ENCODE measurements at regions not wholly inside any gene's neighbourhood (a gene's known extent, or its start where the extent isn't known, plus 50 kb on each side); places are given as distances from the start of the nearest gene placed in this dataset.
"Not testable (repeated sequence)": the region's sequence is repeated elsewhere in the genome, so short reads cannot be mapped to it uniquely, and the experiment has no call there.

- DNase-seq = not testable (repeated sequence)
Observed at GRCh38 chr1:187616830-187617229, 788.1 kb downstream of the PLA2G4A start.

GRCh38 chr1:187617776-187618175 is 789.0 kb downstream of the PLA2G4A start:
- Mint-ChIP-seq H3K9me3 (peaks cover 14 to 31% (median 21%) of the 10 kb centered on the region in 5 donors), H3K27me3 (no peaks in the 10 kb centered on the region), H3K4me1 (no peaks in the 10 kb centered on the region), H3K36me3 (no peaks in the 10 kb centered on the region), H3K27ac (no peak overlapping the region), H3K4me3 (no peak overlapping the region)
- DNase-seq = no peak
- H3K27ac ChIP-seq (ENCODE audit: low read depth, low read length) = no peak overlapping the region
- H3K4me1 ChIP-seq (ENCODE audit: insufficient read depth, low read length) = no peaks in the 10 kb centered on the region
- peaks cover 4% of the 10 kb centered on the region for H3K9me3 ChIP-seq (ENCODE audit: low read length)
- no peaks in the 10 kb centered on the region for H3K27me3 ChIP-seq (ENCODE audit: insufficient read depth, low read length, poor library complexity, severe bottlenecking)
- ChIA-PET POLR2A (no interaction called here), CTCF (no interaction called here)
- no peaks in the 10 kb centered on the region for H3K36me3 ChIP-seq (ENCODE audit: insufficient read depth, low read length)
- no peak overlapping the region for H3K4me3 ChIP-seq (ENCODE audit: low read length)

More at GRCh38 chr1:187616830-187617229, 788.1 kb downstream of the PLA2G4A start:
- H3K4me3 ChIP-seq (ENCODE audit: low read length); H3K36me3 Mint-ChIP-seq; H3K4me1 Mint-ChIP-seq; H3K36me3 ChIP-seq (ENCODE audit: insufficient read depth, low read length); H3K27me3 Mint-ChIP-seq; POLR2A ChIA-PET; H3K9me3 ChIP-seq (ENCODE audit: low read length); H3K27ac Mint-ChIP-seq; H3K4me3 Mint-ChIP-seq; H3K27me3 ChIP-seq (ENCODE audit: insufficient read depth, low read length, poor library complexity, severe bottlenecking); H3K27ac ChIP-seq (ENCODE audit: low read depth, low read length); CTCF ChIA-PET; H3K4me1 ChIP-seq (ENCODE audit: insufficient read depth, low read length): not testable (repeated sequence)
- peaks cover 14 to 31% (median 24%) of the 10 kb centered on the region in 5 donors for H3K9me3 Mint-ChIP-seq

GRCh38 chr1:187619175-187619574 is 790.4 kb downstream of the PLA2G4A start:
- DNase-seq = no peak
- H3K27me3 ChIP-seq (ENCODE audit: insufficient read depth, low read length, poor library complexity, severe bottlenecking) = no peaks in the 10 kb centered on the region
- H3K27ac ChIP-seq (ENCODE audit: low read depth, low read length) = no peak overlapping the region
- ChIA-PET CTCF (no interaction called here), POLR2A (no interaction called here)
- H3K36me3 ChIP-seq (ENCODE audit: insufficient read depth, low read length) = no peaks in the 10 kb centered on the region
- Mint-ChIP-seq H3K9me3 (peaks cover 14 to 34% (median 21%) of the 10 kb centered on the region in 5 donors), H3K4me1 (no peaks in the 10 kb centered on the region), H3K27me3 (no peaks in the 10 kb centered on the region), H3K36me3 (no peaks in the 10 kb centered on the region), H3K27ac (no peak overlapping the region), H3K4me3 (no peak overlapping the region)
- H3K4me1 ChIP-seq (ENCODE audit: insufficient read depth, low read length) = no peaks in the 10 kb centered on the region
- H3K4me3 ChIP-seq (ENCODE audit: low read length) = no peak overlapping the region
- H3K9me3 ChIP-seq (ENCODE audit: low read length) = peaks cover 4% of the 10 kb centered on the region

GRCh38 chr1:187621951-187622350 is 793.2 kb downstream of the PLA2G4A start:
- Histone ChIP-seq H3K4me1 (ENCODE audit: insufficient read depth, low read length) (no peaks in the 10 kb centered on the region), H3K4me3 (ENCODE audit: low read length) (no peak overlapping the region), H3K27ac (ENCODE audit: low read depth, low read length) (no peak overlapping the region), H3K36me3 (ENCODE audit: insufficient read depth, low read length) (no peaks in the 10 kb centered on the region), H3K9me3 (ENCODE audit: low read length) (peaks cover 4% of the 10 kb centered on the region), H3K27me3 (ENCODE audit: insufficient read depth, low read length, poor library complexity, severe bottlenecking) (no peaks in the 10 kb centered on the region)
- no peaks in the 10 kb centered on the region for H3K4me1 Mint-ChIP-seq
- H3K9me3 Mint-ChIP-seq = peaks cover 9 to 25% (median 17%) of the 10 kb centered on the region in 5 donors
- H3K27me3 Mint-ChIP-seq = no peaks in the 10 kb centered on the region
- no peak for DNase-seq
- ChIA-PET POLR2A (no interaction called here), CTCF (no interaction called here)
- H3K4me3 Mint-ChIP-seq = no peak overlapping the region
- H3K36me3 Mint-ChIP-seq = no peaks in the 10 kb centered on the region
- H3K27ac Mint-ChIP-seq = no peak overlapping the region

- no peak for DNase-seq
- POLR2A ChIA-PET = no interaction called here
- H3K4me3 Mint-ChIP-seq = no peak overlapping the region
- no peaks in the 10 kb centered on the region for H3K27me3 Mint-ChIP-seq
- no peak overlapping the region for H3K27ac Mint-ChIP-seq
- Histone ChIP-seq H3K4me1 (ENCODE audit: insufficient read depth, low read length) (no peaks in the 10 kb centered on the region), H3K4me3 (ENCODE audit: low read length) (no peak overlapping the region), H3K27me3 (ENCODE audit: insufficient read depth, low read length, poor library complexity, severe bottlenecking) (no peaks in the 10 kb centered on the region), H3K9me3 (ENCODE audit: low read length) (peaks cover 4% of the 10 kb centered on the region), H3K36me3 (ENCODE audit: insufficient read depth, low read length) (no peaks in the 10 kb centered on the region), H3K27ac (ENCODE audit: low read depth, low read length) (no peak overlapping the region)
- H3K9me3 Mint-ChIP-seq = peaks cover 11 to 25% (median 14%) of the 10 kb centered on the region in 5 donors
- H3K4me1 Mint-ChIP-seq = no peaks in the 10 kb centered on the region
- no peaks in the 10 kb centered on the region for H3K36me3 Mint-ChIP-seq
- CTCF ChIA-PET = no interaction called here
Observed at GRCh38 chr1:187622545-187622944, 793.8 kb downstream of the PLA2G4A start.

GRCh38 chr1:187624812-187625545 is 796.2 kb downstream of the PLA2G4A start:
- H3K27me3 Mint-ChIP-seq = no peaks in the 10 kb centered on the region
- H3K9me3 Mint-ChIP-seq = peaks cover 2 to 22% (median 6%) of the 10 kb centered on the region in 5 donors
- no peaks in the 10 kb centered on the region for H3K36me3 ChIP-seq (ENCODE audit: insufficient read depth, low read length)
- H3K4me1 Mint-ChIP-seq = no peaks in the 10 kb centered on the region
- no peaks in the 10 kb centered on the region for H3K4me1 ChIP-seq (ENCODE audit: insufficient read depth, low read length)
- DNase-seq = no peak
- H3K4me3 Mint-ChIP-seq = no peak overlapping the region
- no peaks in the 10 kb centered on the region for H3K36me3 Mint-ChIP-seq
- POLR2A ChIA-PET = no interaction called here
- no peaks in the 10 kb centered on the region for H3K27me3 ChIP-seq (ENCODE audit: insufficient read depth, low read length, poor library complexity, severe bottlenecking)
- CTCF ChIA-PET = no interaction called here
- H3K4me3 ChIP-seq (ENCODE audit: low read length) = no peak overlapping the region
- H3K27ac ChIP-seq (ENCODE audit: low read depth, low read length) = no peak overlapping the region
- H3K27ac Mint-ChIP-seq = no peak overlapping the region
- no peaks in the 10 kb centered on the region for H3K9me3 ChIP-seq (ENCODE audit: low read length)

GRCh38 chr1:187626056-187626455 is 797.3 kb downstream of the PLA2G4A start:
- H3K27me3 Mint-ChIP-seq = no peaks in the 10 kb centered on the region
- H3K27me3 ChIP-seq (ENCODE audit: insufficient read depth, low read length, poor library complexity, severe bottlenecking) = no peaks in the 10 kb centered on the region
- H3K27ac Mint-ChIP-seq = no peak overlapping the region
- no peaks in the 10 kb centered on the region for H3K4me1 ChIP-seq (ENCODE audit: insufficient read depth, low read length)
- ChIA-PET POLR2A (no interaction called here), CTCF (no interaction called here)
- no peak overlapping the region for H3K4me3 ChIP-seq (ENCODE audit: low read length)
- no peak overlapping the region for H3K4me3 Mint-ChIP-seq
- H3K36me3 ChIP-seq (ENCODE audit: insufficient read depth, low read length) = no peaks in the 10 kb centered on the region
- no peaks in the 10 kb centered on the region for H3K9me3 ChIP-seq (ENCODE audit: low read length)
- H3K9me3 Mint-ChIP-seq = peaks cover 4 to 29% (median 9%) of the 10 kb centered on the region in 5 donors
- no peak overlapping the region for H3K27ac ChIP-seq (ENCODE audit: low read depth, low read length)
- H3K4me1 Mint-ChIP-seq = no peaks in the 10 kb centered on the region
- no peak for DNase-seq
- H3K36me3 Mint-ChIP-seq = no peaks in the 10 kb centered on the region

- Mint-ChIP-seq H3K36me3 (no peaks in the 10 kb centered on the region), H3K27ac (no peak overlapping the region), H3K4me1 (no peaks in the 10 kb centered on the region), H3K27me3 (no peaks in the 10 kb centered on the region), H3K4me3 (no peak overlapping the region), H3K9me3 (peaks cover 8 to 30% (median 14%) of the 10 kb centered on the region in 5 donors)
- POLR2A ChIA-PET = no interaction called here
- Histone ChIP-seq H3K27me3 (ENCODE audit: insufficient read depth, low read length, poor library complexity, severe bottlenecking) (no peaks in the 10 kb centered on the region), H3K9me3 (ENCODE audit: low read length) (no peaks in the 10 kb centered on the region), H3K36me3 (ENCODE audit: insufficient read depth, low read length) (no peaks in the 10 kb centered on the region), H3K27ac (ENCODE audit: low read depth, low read length) (no peak overlapping the region), H3K4me1 (ENCODE audit: insufficient read depth, low read length) (no peaks in the 10 kb centered on the region), H3K4me3 (ENCODE audit: low read length) (no peak overlapping the region)
- DNase-seq = no peak
- CTCF ChIA-PET = no interaction called here
Observed at GRCh38 chr1:187627516-187627915, 798.8 kb downstream of the PLA2G4A start.
